ENCODE measurements at regions not wholly inside any gene's neighbourhood (a gene's known extent, or its start where the extent isn't known, plus 50 kb on each side); places are given as distances from the start of the nearest gene placed in this dataset.

DNA sequence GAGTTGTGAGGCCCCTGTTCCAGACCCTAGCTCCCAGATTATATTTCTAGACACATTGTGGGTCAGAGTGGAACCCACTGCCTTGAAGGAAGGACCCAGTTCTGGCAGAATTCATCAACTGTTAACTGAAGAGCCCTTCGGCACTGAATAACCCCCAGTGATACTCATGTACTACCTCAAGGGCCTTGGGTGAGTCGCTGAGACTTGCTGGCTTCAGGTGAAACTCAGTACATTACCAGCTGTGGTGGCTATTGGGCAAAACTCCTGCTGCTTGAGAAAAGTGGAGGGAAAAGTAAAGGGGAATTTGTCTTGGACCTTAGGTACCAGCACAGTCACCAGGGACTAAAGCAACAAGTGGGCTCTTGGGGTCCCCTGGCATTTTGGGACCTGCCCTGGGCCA lies 394.9 kb upstream of the EPHA3 start:
- H3K27ac Mint-ChIP-seq, result no peak overlapping the region
- DNase-seq (ENCODE audit: low spot score) (no peak), ATAC-seq (no peak)
- ChIA-PET CTCF (no interaction called here), POLR2A (no interaction called here)
- TF ChIP-seq GTF2I (CRISPR knock-in tag; conservative IDR thresholded peaks at IDR 0.05) (no peak), GRHL2 (CRISPR knock-in tag; IDR thresholded peaks at IDR 0.05; ENCODE audit: insufficient replicate concordance, severe bottlenecking) (no peak), GABPB1 (CRISPR knock-in tag; IDR thresholded peaks at IDR 0.05) (no peak), NR1H2 (CRISPR knock-in tag; IDR thresholded peaks at IDR 0.05) (no peak), SMAD3 (CRISPR knock-in tag; IDR thresholded peaks at IDR 0.05; ENCODE audit: borderline replicate concordance) (no peak), NFATC4 (CRISPR knock-in tag; IDR thresholded peaks at IDR 0.05) (no peak)
- TF ChIP-seq, protein P1, sequence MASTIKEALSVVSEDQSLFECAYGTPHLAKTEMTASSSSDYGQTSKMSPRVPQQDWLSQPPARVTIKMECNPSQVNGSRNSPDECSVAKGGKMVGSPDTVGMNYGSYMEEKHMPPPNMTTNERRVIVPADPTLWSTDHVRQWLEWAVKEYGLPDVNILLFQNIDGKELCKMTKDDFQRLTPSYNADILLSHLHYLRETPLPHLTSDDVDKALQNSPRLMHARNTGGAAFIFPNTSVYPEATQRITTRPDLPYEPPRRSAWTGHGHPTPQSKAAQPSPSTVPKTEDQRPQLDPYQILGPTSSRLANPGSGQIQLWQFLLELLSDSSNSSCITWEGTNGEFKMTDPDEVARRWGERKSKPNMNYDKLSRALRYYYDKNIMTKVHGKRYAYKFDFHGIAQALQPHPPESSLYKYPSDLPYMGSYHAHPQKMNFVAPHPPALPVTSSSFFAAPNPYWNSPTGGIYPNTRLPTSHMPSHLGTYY (CRISPR knock-in tag; IDR thresholded peaks at IDR 0.05), result no peak
- TF ChIP-seq, protein P2, sequence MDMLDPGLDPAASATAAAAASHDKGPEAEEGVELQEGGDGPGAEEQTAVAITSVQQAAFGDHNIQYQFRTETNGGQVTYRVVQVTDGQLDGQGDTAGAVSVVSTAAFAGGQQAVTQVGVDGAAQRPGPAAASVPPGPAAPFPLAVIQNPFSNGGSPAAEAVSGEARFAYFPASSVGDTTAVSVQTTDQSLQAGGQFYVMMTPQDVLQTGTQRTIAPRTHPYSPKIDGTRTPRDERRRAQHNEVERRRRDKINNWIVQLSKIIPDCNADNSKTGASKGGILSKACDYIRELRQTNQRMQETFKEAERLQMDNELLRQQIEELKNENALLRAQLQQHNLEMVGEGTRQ (CRISPR knock-in tag; IDR thresholded peaks at IDR 0.05), result no peak
- no peaks in the 10 kb centered on the region for H3K4me1 Mint-ChIP-seq
- peaks cover 6% of the 10 kb centered on the region; the same call in 1 of the 2 replicates for H3K9me3 Mint-ChIP-seq
- no peak overlapping the region for H3K4me3 Mint-ChIP-seq
- no peaks in the 10 kb centered on the region for H3K36me3 Mint-ChIP-seq
- no peaks in the 10 kb centered on the region for H3K27me3 Mint-ChIP-seq (ENCODE audit: low read depth)

DNA sequence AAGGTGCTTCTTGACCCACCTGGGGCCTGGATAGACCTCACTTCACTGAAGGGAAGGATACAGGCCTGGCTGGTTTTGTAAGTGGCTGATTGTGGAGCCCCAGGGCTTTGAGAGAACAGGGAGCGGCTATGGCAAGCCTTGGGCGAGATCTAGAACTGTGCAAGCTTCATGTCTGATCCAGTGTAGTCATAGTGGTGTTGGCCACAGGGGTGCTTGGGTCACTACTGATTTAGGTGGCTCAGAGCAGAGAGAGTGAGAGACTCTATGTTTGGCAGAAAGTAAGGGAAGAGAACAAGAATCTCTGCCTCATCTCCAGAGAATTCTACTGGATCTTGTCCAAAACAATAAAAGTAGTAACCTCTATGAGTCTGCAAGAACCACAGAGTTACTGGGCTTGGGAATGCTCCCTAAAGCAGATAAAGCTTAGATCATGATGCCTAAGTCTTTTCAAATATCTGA lies 394.2 kb upstream of the EPHA3 start:
- DNase-seq (ENCODE audit: low spot score), result no peak
- Mint-ChIP-seq H3K4me1 (no peaks in the 10 kb centered on the region), H3K36me3 (no peaks in the 10 kb centered on the region), H3K4me3 (no peak overlapping the region), H3K27me3 (ENCODE audit: low read depth) (no peaks in the 10 kb centered on the region), H3K9me3 (peaks cover 6% of the 10 kb centered on the region; the same call in 1 of the 2 replicates), H3K27ac (no peak overlapping the region)
- ChIA-PET CTCF (no interaction called here), POLR2A (no interaction called here)
- ATAC-seq, result no peak
- TF ChIP-seq NFATC4 (CRISPR knock-in tag; IDR thresholded peaks at IDR 0.05) (no peak), RORB (CRISPR knock-in tag; IDR thresholded peaks at IDR 0.05) (no peak), GRHL2 (CRISPR knock-in tag; IDR thresholded peaks at IDR 0.05; ENCODE audit: insufficient replicate concordance, severe bottlenecking) (no peak), SMAD3 (CRISPR knock-in tag; IDR thresholded peaks at IDR 0.05; ENCODE audit: borderline replicate concordance) (no peak), ZNF416 (CRISPR knock-in tag; IDR thresholded peaks at IDR 0.05) (no peak), ZNF317 (CRISPR knock-in tag; IDR thresholded peaks at IDR 0.05; ENCODE audit: borderline replicate concordance, low read depth) (no peak), HMGA2 (CRISPR knock-in tag; IDR thresholded peaks at IDR 0.05) (no peak), ZNF396 (CRISPR knock-in tag; IDR thresholded peaks at IDR 0.05; ENCODE audit: borderline replicate concordance) (no peak), FOXK1 (CRISPR knock-in tag; IDR thresholded peaks at IDR 0.05) (no peak), ELF4 (CRISPR knock-in tag; IDR thresholded peaks at IDR 0.05; ENCODE audit: low read depth) (no peak), IRF2 (CRISPR knock-in tag; IDR thresholded peaks at IDR 0.05; ENCODE audit: borderline replicate concordance, low read depth) (no peak)
- TF ChIP-seq, protein P3, sequence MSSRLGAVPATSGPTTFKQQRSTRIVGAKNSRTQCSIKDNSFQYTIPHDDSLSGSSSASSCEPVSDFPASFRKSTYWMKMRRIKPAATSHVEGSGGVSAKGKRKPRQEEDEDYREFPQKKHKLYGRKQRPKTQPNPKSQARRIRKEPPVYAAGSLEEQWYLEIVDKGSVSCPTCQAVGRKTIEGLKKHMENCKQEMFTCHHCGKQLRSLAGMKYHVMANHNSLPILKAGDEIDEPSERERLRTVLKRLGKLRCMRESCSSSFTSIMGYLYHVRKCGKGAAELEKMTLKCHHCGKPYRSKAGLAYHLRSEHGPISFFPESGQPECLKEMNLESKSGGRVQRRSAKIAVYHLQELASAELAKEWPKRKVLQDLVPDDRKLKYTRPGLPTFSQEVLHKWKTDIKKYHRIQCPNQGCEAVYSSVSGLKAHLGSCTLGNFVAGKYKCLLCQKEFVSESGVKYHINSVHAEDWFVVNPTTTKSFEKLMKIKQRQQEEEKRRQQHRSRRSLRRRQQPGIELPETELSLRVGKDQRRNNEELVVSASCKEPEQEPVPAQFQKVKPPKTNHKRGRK (CRISPR knock-in tag; IDR thresholded peaks at IDR 0.05; ENCODE audit: borderline replicate concordance), result no peak
- TF ChIP-seq, protein P1 (CRISPR knock-in tag; IDR thresholded peaks at IDR 0.05), result no peak
- TF ChIP-seq, protein P4, sequence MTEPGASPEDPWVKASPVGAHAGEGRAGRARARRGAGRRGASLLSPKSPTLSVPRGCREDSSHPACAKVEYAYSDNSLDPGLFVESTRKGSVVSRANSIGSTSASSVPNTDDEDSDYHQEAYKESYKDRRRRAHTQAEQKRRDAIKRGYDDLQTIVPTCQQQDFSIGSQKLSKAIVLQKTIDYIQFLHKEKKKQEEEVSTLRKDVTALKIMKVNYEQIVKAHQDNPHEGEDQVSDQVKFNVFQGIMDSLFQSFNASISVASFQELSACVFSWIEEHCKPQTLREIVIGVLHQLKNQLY (CRISPR knock-in tag; IDR thresholded peaks at IDR 0.05), result no peak
- TF ChIP-seq, protein P5, sequence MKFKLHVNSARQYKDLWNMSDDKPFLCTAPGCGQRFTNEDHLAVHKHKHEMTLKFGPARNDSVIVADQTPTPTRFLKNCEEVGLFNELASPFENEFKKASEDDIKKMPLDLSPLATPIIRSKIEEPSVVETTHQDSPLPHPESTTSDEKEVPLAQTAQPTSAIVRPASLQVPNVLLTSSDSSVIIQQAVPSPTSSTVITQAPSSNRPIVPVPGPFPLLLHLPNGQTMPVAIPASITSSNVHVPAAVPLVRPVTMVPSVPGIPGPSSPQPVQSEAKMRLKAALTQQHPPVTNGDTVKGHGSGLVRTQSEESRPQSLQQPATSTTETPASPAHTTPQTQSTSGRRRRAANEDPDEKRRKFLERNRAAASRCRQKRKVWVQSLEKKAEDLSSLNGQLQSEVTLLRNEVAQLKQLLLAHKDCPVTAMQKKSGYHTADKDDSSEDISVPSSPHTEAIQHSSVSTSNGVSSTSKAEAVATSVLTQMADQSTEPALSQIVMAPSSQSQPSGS (CRISPR knock-in tag; IDR thresholded peaks at IDR 0.05; ENCODE audit: borderline replicate concordance, low read depth), result no peak
- TF ChIP-seq, protein P6, sequence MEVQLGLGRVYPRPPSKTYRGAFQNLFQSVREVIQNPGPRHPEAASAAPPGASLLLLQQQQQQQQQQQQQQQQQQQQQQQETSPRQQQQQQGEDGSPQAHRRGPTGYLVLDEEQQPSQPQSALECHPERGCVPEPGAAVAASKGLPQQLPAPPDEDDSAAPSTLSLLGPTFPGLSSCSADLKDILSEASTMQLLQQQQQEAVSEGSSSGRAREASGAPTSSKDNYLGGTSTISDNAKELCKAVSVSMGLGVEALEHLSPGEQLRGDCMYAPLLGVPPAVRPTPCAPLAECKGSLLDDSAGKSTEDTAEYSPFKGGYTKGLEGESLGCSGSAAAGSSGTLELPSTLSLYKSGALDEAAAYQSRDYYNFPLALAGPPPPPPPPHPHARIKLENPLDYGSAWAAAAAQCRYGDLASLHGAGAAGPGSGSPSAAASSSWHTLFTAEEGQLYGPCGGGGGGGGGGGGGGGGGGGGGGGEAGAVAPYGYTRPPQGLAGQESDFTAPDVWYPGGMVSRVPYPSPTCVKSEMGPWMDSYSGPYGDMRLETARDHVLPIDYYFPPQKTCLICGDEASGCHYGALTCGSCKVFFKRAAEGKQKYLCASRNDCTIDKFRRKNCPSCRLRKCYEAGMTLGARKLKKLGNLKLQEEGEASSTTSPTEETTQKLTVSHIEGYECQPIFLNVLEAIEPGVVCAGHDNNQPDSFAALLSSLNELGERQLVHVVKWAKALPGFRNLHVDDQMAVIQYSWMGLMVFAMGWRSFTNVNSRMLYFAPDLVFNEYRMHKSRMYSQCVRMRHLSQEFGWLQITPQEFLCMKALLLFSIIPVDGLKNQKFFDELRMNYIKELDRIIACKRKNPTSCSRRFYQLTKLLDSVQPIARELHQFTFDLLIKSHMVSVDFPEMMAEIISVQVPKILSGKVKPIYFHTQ (CRISPR knock-in tag; IDR thresholded peaks at IDR 0.05), result no peak
- TF ChIP-seq, protein P2 (CRISPR knock-in tag; IDR thresholded peaks at IDR 0.05), result no peak
- TF ChIP-seq, protein P7, sequence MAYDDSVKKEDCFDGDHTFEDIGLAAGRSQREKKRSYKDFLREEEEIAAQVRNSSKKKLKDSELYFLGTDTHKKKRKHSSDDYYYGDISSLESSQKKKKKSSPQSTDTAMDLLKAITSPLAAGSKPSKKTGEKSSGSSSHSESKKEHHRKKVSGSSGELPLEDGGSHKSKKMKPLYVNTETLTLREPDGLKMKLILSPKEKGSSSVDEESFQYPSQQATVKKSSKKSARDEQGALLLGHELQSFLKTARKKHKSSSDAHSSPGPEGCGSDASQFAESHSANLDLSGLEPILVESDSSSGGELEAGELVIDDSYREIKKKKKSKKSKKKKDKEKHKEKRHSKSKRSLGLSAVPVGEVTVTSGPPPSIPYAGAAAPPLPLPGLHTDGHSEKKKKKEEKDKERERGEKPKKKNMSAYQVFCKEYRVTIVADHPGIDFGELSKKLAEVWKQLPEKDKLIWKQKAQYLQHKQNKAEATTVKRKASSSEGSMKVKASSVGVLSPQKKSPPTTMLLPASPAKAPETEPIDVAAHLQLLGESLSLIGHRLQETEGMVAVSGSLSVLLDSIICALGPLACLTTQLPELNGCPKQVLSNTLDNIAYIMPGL (CRISPR knock-in tag; IDR thresholded peaks at IDR 0.05), result no peak

All from WTC11 (cell line).